Activated T-helper 17 cell treated with anti-CD3 and anti-CD28 coated beads, Interleukin-2, amount 50 U/mL, for 72 hours (primary cell): ENCODE measurements at regions not wholly inside any gene's neighbourhood (a gene's known extent, or its start where the extent isn't known, plus 50 kb on each side); places are given as distances from the start of the nearest gene placed in this dataset.
"Not testable (repeated sequence)": the region's sequence is repeated elsewhere in the genome, so short reads cannot be mapped to it uniquely, and the experiment has no call there.

ENCODE experiments used
- ATAC-seq: fragments of 150-1000 bp; cut with Tn5 transposase; replicated peaks from 2 replicates; pipeline ENCODE4 v1.10.0; 2021; ENCODE audit warnings: mild to moderate bottlenecking, moderate library complexity
- H3K27ac Mint-ChIP-seq: one replicate; pipeline ENCODE4 v1.8.0; 2022; ENCODE audit warnings: mixed read lengths
- H3K27me3 Mint-ChIP-seq: one replicate; pipeline ENCODE4 v1.8.0; 2022; ENCODE audit warnings: mixed read lengths
- H3K36me3 Mint-ChIP-seq: one replicate; pipeline ENCODE4 v1.8.0; 2022; ENCODE audit warnings: low read depth, mild to moderate bottlenecking, mixed read lengths
- H3K4me1 Mint-ChIP-seq: one replicate; pipeline ENCODE4 v1.8.0; 2022; ENCODE audit warnings: mixed read lengths
- H3K4me3 Mint-ChIP-seq: one replicate; pipeline ENCODE4 v1.8.0; 2022; ENCODE audit warnings: mild to moderate bottlenecking, mixed read lengths
- H3K9me3 Mint-ChIP-seq: one replicate; pipeline ENCODE4 v1.8.0; 2022; ENCODE audit warnings: mixed read lengths

- H3K36me3 Mint-ChIP-seq, result no peaks in the 10 kb centered on the region
- H3K27me3 Mint-ChIP-seq, result no peaks in the 10 kb centered on the region
- no peak for ATAC-seq
- H3K4me1 Mint-ChIP-seq, result no peaks in the 10 kb centered on the region
- no peak overlapping the region for H3K4me3 Mint-ChIP-seq
- peaks cover 23% of the 10 kb centered on the region for H3K9me3 Mint-ChIP-seq
- H3K27ac Mint-ChIP-seq, result no peak overlapping the region
Observed at GRCh38 chr2:190150413-190150812, 87.9 kb upstream of the MSTN start.

GRCh38 chr2:190149908-190150307 lies 87.4 kb upstream of the MSTN start:
- ATAC-seq, result no peak
- H3K4me1 Mint-ChIP-seq, result no peaks in the 10 kb centered on the region
- no peak overlapping the region for H3K27ac Mint-ChIP-seq
- no peaks in the 10 kb centered on the region for H3K27me3 Mint-ChIP-seq
- no peaks in the 10 kb centered on the region for H3K36me3 Mint-ChIP-seq
- H3K9me3 Mint-ChIP-seq, result peaks cover 23% of the 10 kb centered on the region
- no peak overlapping the region for H3K4me3 Mint-ChIP-seq

GRCh38 chr2:190149200-190149599 lies 86.7 kb upstream of the MSTN start:
- ATAC-seq, result no peak
- no peaks in the 10 kb centered on the region for H3K4me1 Mint-ChIP-seq
- no peak overlapping the region for H3K4me3 Mint-ChIP-seq
- no peak overlapping the region for H3K27ac Mint-ChIP-seq
- peaks cover 23% of the 10 kb centered on the region for H3K9me3 Mint-ChIP-seq
- H3K36me3 Mint-ChIP-seq, result no peaks in the 10 kb centered on the region
- no peaks in the 10 kb centered on the region for H3K27me3 Mint-ChIP-seq

DNA sequence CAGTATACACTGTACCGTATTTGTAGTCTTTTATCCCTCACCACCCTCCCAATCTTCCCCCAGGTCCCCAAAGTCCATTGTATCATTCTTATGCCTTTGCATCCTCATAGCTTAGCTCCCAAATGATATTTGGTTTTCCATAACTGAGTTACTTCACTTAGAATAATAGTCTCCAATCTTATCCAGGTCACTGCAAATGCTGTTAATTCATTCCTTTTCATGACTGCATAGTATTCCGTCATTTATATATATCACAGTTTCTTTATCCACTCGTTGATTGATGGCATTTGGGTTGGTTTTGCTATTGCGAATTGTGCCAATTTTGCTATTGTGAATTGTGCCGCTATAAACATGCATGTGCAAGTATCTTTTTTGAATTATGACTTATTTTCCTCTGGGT lies 83.6 kb upstream of the MSTN start:
- H3K36me3 Mint-ChIP-seq, ATAC-seq, H3K4me1 Mint-ChIP-seq, H3K4me3 Mint-ChIP-seq, H3K27me3 Mint-ChIP-seq, H3K27ac Mint-ChIP-seq: not testable (repeated sequence)
- H3K9me3 Mint-ChIP-seq, result peaks cover 25% of the 10 kb centered on the region

GRCh38 chr2:190140474-190140873 lies 77.9 kb upstream of the MSTN start:
- H3K27me3 Mint-ChIP-seq, H3K36me3 Mint-ChIP-seq, ATAC-seq, H3K4me3 Mint-ChIP-seq, H3K27ac Mint-ChIP-seq, H3K4me1 Mint-ChIP-seq: not testable (repeated sequence)
- H3K9me3 Mint-ChIP-seq, result peaks cover 12% of the 10 kb centered on the region

GRCh38 chr2:190139371-190139770 lies 76.8 kb upstream of the MSTN start:
- Mint-ChIP-seq H3K27me3 (no peaks in the 10 kb centered on the region), H3K9me3 (peaks cover 15% of the 10 kb centered on the region), H3K4me1 (no peaks in the 10 kb centered on the region), H3K4me3 (no peak overlapping the region), H3K36me3 (no peaks in the 10 kb centered on the region), H3K27ac (no peak overlapping the region)
- ATAC-seq, result no peak

- ATAC-seq, result no peak
- no peak overlapping the region for H3K27ac Mint-ChIP-seq
- H3K9me3 Mint-ChIP-seq, result peaks cover 15% of the 10 kb centered on the region
- no peaks in the 10 kb centered on the region for H3K4me1 Mint-ChIP-seq
- no peaks in the 10 kb centered on the region for H3K27me3 Mint-ChIP-seq
- no peaks in the 10 kb centered on the region for H3K36me3 Mint-ChIP-seq
- no peak overlapping the region for H3K4me3 Mint-ChIP-seq
Observed at GRCh38 chr2:190138032-190138431, 75.5 kb upstream of the MSTN start.

DNA sequence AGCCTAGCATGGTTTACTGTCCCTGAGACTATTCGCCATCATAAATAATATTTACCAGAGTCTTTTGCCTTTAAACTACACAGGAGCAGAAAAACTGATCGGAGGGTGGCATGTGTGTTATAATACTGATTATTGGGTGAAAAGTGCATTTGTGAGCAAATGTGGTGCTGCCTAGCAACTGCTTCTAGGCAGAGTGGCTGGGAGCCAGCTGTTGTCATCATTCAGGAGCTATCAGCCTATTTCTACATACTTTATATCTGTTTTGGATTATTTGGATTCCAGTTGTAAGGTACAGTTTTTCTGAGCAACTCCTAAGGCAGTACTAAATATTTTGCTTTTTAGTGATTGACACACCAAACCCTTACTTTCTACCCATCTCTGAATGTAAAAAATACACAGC lies 75.0 kb upstream of the MSTN start:
- H3K27ac Mint-ChIP-seq, result no peak overlapping the region
- no peak overlapping the region for H3K4me3 Mint-ChIP-seq

GRCh38 chr2:190136825-190137224 lies 74.3 kb upstream of the MSTN start:
- Mint-ChIP-seq H3K36me3 (no peaks in the 10 kb centered on the region), H3K4me3 (no peak overlapping the region), H3K9me3 (peaks cover 15% of the 10 kb centered on the region), H3K27me3 (no peaks in the 10 kb centered on the region), H3K27ac (no peak overlapping the region), H3K4me1 (no peaks in the 10 kb centered on the region)
- no peak for ATAC-seq

More for the DNA sequence above, 75.0 kb upstream of the MSTN start:
- H3K27me3 Mint-ChIP-seq, result no peaks in the 10 kb centered on the region
- peaks cover 15% of the 10 kb centered on the region for H3K9me3 Mint-ChIP-seq
- H3K4me1 Mint-ChIP-seq, result no peaks in the 10 kb centered on the region
- H3K36me3 Mint-ChIP-seq, result no peaks in the 10 kb centered on the region
- ATAC-seq, result no peak

GRCh38 chr2:190136259-190136658 lies 73.7 kb upstream of the MSTN start:
- H3K27me3 Mint-ChIP-seq, result no peaks in the 10 kb centered on the region
- H3K9me3 Mint-ChIP-seq, result peaks cover 14% of the 10 kb centered on the region
- no peak overlapping the region for H3K27ac Mint-ChIP-seq
- no peak for ATAC-seq
- H3K4me1 Mint-ChIP-seq, result no peaks in the 10 kb centered on the region
- H3K4me3 Mint-ChIP-seq, result no peak overlapping the region
- H3K36me3 Mint-ChIP-seq, result no peaks in the 10 kb centered on the region

DNA sequence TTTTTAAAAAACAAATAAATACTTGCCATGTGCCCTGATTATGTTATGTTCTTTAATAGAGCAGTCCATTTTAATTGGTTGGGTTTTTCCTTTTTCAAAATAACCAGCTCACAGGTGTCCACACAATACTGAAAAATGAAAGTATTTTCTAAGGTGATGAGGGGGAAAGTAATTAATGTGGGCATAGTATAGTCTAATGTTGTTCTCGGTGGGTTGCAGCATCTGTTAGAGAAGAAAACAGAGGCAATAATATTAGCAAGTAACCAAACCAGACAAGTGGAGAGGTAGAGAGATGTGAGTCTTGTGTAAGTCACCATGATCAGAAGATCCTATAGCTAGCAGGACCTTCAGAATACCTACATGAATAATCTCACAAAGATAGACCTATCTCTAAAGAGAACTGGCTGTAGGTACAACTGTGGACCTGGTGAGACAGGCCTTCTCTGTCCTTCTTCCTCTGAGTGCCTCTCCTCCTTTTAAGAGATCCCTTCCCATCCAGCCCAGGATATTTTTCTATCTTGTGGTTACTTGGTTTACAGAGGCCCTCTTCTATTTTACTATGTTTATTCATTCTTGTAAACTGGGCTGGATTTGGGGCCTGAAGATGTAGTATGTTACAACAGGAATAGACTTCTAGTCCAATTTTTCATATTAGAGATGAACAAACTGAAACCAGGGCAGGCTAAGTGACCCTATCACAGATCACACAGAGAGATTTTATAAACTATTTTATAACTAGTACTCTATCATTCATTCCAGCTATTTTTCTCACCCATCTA lies 67.1 kb upstream of the MSTN start:
- no peaks in the 10 kb centered on the region for H3K9me3 Mint-ChIP-seq
- no peaks in the 10 kb centered on the region for H3K4me1 Mint-ChIP-seq
- no peak overlapping the region for H3K4me3 Mint-ChIP-seq
- no peaks in the 10 kb centered on the region for H3K36me3 Mint-ChIP-seq
- ATAC-seq, result no peak
- no peaks in the 10 kb centered on the region for H3K27me3 Mint-ChIP-seq
- H3K27ac Mint-ChIP-seq, result no peak overlapping the region

- Mint-ChIP-seq H3K4me1 (no peaks in the 10 kb centered on the region), H3K4me3 (no peak overlapping the region), H3K9me3 (no peaks in the 10 kb centered on the region), H3K27ac (no peak overlapping the region), H3K27me3 (no peaks in the 10 kb centered on the region), H3K36me3 (no peaks in the 10 kb centered on the region)
- no peak for ATAC-seq
Observed at GRCh38 chr2:190127651-190128050, 65.1 kb upstream of the MSTN start.

DNA sequence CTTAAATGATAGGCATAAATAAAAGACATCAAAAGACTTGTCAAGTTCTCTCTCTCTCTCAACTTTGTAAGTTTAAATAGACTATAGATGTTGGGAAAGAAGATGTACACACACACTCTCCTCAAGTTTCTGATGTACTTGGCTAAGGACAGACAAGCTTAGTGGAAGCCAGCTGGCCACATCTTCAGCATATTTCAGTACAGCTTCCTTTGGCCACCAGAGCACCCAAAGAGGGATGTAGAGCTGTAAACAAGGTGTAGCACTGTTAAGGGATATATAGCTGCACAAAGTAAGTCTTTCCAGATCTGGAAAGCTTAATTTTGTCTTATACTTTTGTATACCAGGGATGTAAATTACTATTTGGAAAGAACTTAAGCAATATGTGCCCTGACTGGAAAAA lies 64.3 kb upstream of the MSTN start:
- H3K4me1 Mint-ChIP-seq, result no peaks in the 10 kb centered on the region
- H3K36me3 Mint-ChIP-seq, result no peaks in the 10 kb centered on the region
- H3K27ac Mint-ChIP-seq, result no peak overlapping the region
- no peaks in the 10 kb centered on the region for H3K9me3 Mint-ChIP-seq
- no peak overlapping the region for H3K4me3 Mint-ChIP-seq
- no peak for ATAC-seq
- no peaks in the 10 kb centered on the region for H3K27me3 Mint-ChIP-seq

DNA sequence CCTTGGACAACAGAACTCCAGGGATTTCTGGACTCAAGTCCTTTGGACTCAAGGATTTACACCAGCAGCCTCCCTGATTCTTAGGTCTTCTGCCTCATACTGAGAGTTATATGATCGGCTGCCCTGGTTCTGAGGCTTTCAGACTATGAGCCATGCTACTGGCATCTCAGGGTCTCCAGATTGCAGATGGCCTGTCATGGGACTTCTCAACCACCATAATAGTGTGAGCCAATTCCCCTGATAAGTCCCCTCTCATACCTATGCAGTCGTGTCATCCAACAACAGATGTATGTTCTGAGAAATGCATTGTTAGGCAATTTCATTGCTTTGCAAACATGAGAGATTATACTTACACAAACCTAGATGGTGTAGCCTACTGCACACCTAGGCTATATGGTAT lies 61.4 kb upstream of the MSTN start:
- ATAC-seq, result no peak
- H3K27me3 Mint-ChIP-seq, result no peaks in the 10 kb centered on the region
- no peaks in the 10 kb centered on the region for H3K9me3 Mint-ChIP-seq
- no peak overlapping the region for H3K4me3 Mint-ChIP-seq
- H3K36me3 Mint-ChIP-seq, result no peaks in the 10 kb centered on the region
- H3K4me1 Mint-ChIP-seq, result no peaks in the 10 kb centered on the region
- no peak overlapping the region for H3K27ac Mint-ChIP-seq

- Mint-ChIP-seq H3K4me1 (no peaks in the 10 kb centered on the region), H3K27ac (no peak overlapping the region), H3K9me3 (no peaks in the 10 kb centered on the region), H3K4me3 (no peak overlapping the region), H3K27me3 (peaks cover under 1% of the 10 kb centered on the region), H3K36me3 (no peaks in the 10 kb centered on the region)
- ATAC-seq, result no peak
Observed at GRCh38 chr2:190121971-190122370, 59.4 kb upstream of the MSTN start.

DNA sequence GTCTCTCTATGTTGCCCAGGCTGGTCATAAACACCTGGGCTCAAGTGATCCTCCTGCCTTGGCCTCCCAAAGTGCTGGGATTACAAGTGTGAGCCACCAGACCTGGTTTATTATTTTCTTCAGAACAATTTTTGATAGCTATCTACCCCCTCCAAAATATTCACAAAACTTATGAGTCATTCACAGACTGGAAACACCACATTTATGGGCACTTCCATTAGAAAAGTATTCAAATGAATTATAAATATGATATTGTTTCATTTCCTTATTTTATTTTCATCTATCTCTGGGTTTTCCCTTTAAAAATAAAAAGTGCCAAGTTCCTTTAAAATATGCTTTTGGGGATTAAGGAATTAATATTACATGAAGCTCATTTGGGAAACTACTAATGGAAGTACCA lies 58.8 kb upstream of the MSTN start:
- Mint-ChIP-seq H3K27ac (no peak overlapping the region), H3K9me3 (no peaks in the 10 kb centered on the region), H3K27me3 (peaks cover 3% of the 10 kb centered on the region), H3K36me3 (no peaks in the 10 kb centered on the region), H3K4me1 (no peaks in the 10 kb centered on the region), H3K4me3 (no peak overlapping the region)
- no peak for ATAC-seq
